ENCODE measurements at regions not wholly inside any gene's neighbourhood (a gene's known extent, or its start where the extent isn't known, plus 50 kb on each side); places are given as distances from the start of the nearest gene placed in this dataset.

- TF ChIP-seq SUZ12 (IDR thresholded peaks at IDR 0.05), result no peak
- no peak for TF ChIP-seq TARDBP (IDR thresholded peaks at IDR 0.05)
- TF ChIP-seq ZNF384 (IDR thresholded peaks at IDR 0.05), result no peak
- no peak for TF ChIP-seq FOXM1 (IDR thresholded peaks at IDR 0.05; ENCODE audit: borderline replicate concordance)
- no peak for TF ChIP-seq CTBP1 (IDR thresholded peaks at IDR 0.05; ENCODE audit: borderline replicate concordance)
- TF ChIP-seq L3MBTL2 (conservative IDR thresholded peaks at IDR 0.05), result no peak
- TF ChIP-seq BHLHE40 (IDR thresholded peaks at IDR 0.05; ENCODE audit: borderline replicate concordance), result no peak
- TF ChIP-seq FOXA1 (IDR thresholded peaks at IDR 0.05), result no peak
- no peak for TF ChIP-seq SP1 (IDR thresholded peaks at IDR 0.05)
- TF ChIP-seq ARNT (IDR thresholded peaks at IDR 0.05), result no peak
- TF ChIP-seq FOXK2 (IDR thresholded peaks at IDR 0.05), result no peak
Observed at GRCh38 chr11:109490953-109491635, 69.1 kb downstream of the C11orf87 start.
